ENCODE measurements at regions not wholly inside any gene's neighbourhood (a gene's known extent, or its start where the extent isn't known, plus 50 kb on each side); places are given as distances from the start of the nearest gene placed in this dataset.

- peaks cover 6% of the 10 kb centered on the region for H3K9me3 Mint-ChIP-seq (ENCODE audit: low read depth)
- H3K4me3 Mint-ChIP-seq: no peak overlapping the region
- H3K36me3 Mint-ChIP-seq: no peaks in the 10 kb centered on the region
- no peak for ATAC-seq
- no peak for DNase-seq
- H3K27ac Mint-ChIP-seq: no peak overlapping the region
- H3K27me3 Mint-ChIP-seq: no peaks in the 10 kb centered on the region
- H3K4me1 Mint-ChIP-seq: no peaks in the 10 kb centered on the region
- CTCF ChIA-PET: no interaction called here
Observed at GRCh38 chr6:51249798-51250197, 431.1 kb downstream of the TFAP2B start.

- H3K27me3 Mint-ChIP-seq: no peaks in the 10 kb centered on the region
Observed at GRCh38 chr6:51250317-51250716, 431.6 kb downstream of the TFAP2B start.

GRCh38 chr6:51257938-51258337 is 439.3 kb downstream of the TFAP2B start:
- no peaks in the 10 kb centered on the region for H3K36me3 Mint-ChIP-seq
- DNase-seq: no peak
- CTCF ChIA-PET: no interaction called here
- no peaks in the 10 kb centered on the region for H3K9me3 Mint-ChIP-seq (ENCODE audit: low read depth)
- H3K27me3 Mint-ChIP-seq: no peaks in the 10 kb centered on the region
- H3K4me3 Mint-ChIP-seq: no peak overlapping the region
- no peaks in the 10 kb centered on the region for H3K4me1 Mint-ChIP-seq
- no peak overlapping the region for H3K27ac Mint-ChIP-seq
- no peak for ATAC-seq

More at GRCh38 chr6:51250317-51250716, 431.6 kb downstream of the TFAP2B start:
- peaks cover 6% of the 10 kb centered on the region for H3K9me3 Mint-ChIP-seq (ENCODE audit: low read depth)
- H3K4me3 Mint-ChIP-seq: no peak overlapping the region
- H3K4me1 Mint-ChIP-seq: no peaks in the 10 kb centered on the region
- no peak overlapping the region for H3K27ac Mint-ChIP-seq
- H3K36me3 Mint-ChIP-seq: no peaks in the 10 kb centered on the region
- DNase-seq: no peak
- CTCF ChIA-PET: no interaction called here
- no peak for ATAC-seq

- Mint-ChIP-seq H3K27ac (no peak overlapping the region), H3K4me1 (no peaks in the 10 kb centered on the region), H3K9me3 (ENCODE audit: low read depth) (peaks cover 1% of the 10 kb centered on the region), H3K27me3 (no peaks in the 10 kb centered on the region), H3K36me3 (no peaks in the 10 kb centered on the region), H3K4me3 (no peak overlapping the region)
- ATAC-seq (no peak), DNase-seq (no peak)
- CTCF ChIA-PET: no interaction called here
Observed at GRCh38 chr6:51260003-51260402, 441.3 kb downstream of the TFAP2B start.

- Mint-ChIP-seq H3K27me3 (no peaks in the 10 kb centered on the region), H3K27ac (no peak overlapping the region), H3K4me1 (no peaks in the 10 kb centered on the region), H3K9me3 (ENCODE audit: low read depth) (peaks cover 1% of the 10 kb centered on the region), H3K36me3 (no peaks in the 10 kb centered on the region), H3K4me3 (no peak overlapping the region)
- ATAC-seq (no peak), DNase-seq (no peak)
- CTCF ChIA-PET: no interaction called here
Observed at GRCh38 chr6:51261691-51262090, 443.0 kb downstream of the TFAP2B start.

GRCh38 chr6:51265426-51265825 is 446.8 kb downstream of the TFAP2B start:
- no peaks in the 10 kb centered on the region for H3K4me1 Mint-ChIP-seq
- CTCF ChIA-PET: no interaction called here
- DNase-seq (no peak), ATAC-seq (no peak)
- H3K4me3 Mint-ChIP-seq: no peak overlapping the region
- H3K27me3 Mint-ChIP-seq: no peaks in the 10 kb centered on the region
- H3K36me3 Mint-ChIP-seq: no peaks in the 10 kb centered on the region
- peaks cover 1% of the 10 kb centered on the region for H3K9me3 Mint-ChIP-seq (ENCODE audit: low read depth)
- no peak overlapping the region for H3K27ac Mint-ChIP-seq

- no peaks in the 10 kb centered on the region for H3K27me3 Mint-ChIP-seq
- no peak overlapping the region for H3K27ac Mint-ChIP-seq
- ATAC-seq (no peak), DNase-seq (no peak)
- no peak overlapping the region for H3K4me3 Mint-ChIP-seq
- no peaks in the 10 kb centered on the region for H3K4me1 Mint-ChIP-seq
- peaks cover 1% of the 10 kb centered on the region for H3K9me3 Mint-ChIP-seq (ENCODE audit: low read depth)
- CTCF ChIA-PET: no interaction called here
- no peaks in the 10 kb centered on the region for H3K36me3 Mint-ChIP-seq
Observed at GRCh38 chr6:51266604-51267003, 447.9 kb downstream of the TFAP2B start.

- Mint-ChIP-seq H3K4me3 (no peak overlapping the region), H3K9me3 (ENCODE audit: low read depth) (peaks cover 1% of the 10 kb centered on the region), H3K27ac (no peak overlapping the region), H3K27me3 (no peaks in the 10 kb centered on the region), H3K36me3 (no peaks in the 10 kb centered on the region), H3K4me1 (no peaks in the 10 kb centered on the region)
- ATAC-seq (no peak), DNase-seq (no peak)
- CTCF ChIA-PET: no interaction called here
Observed at GRCh38 chr6:51268666-51269065, 450.0 kb downstream of the TFAP2B start.

- DNase-seq (no peak), ATAC-seq (no peak)
- Mint-ChIP-seq H3K36me3 (no peaks in the 10 kb centered on the region), H3K4me1 (no peaks in the 10 kb centered on the region), H3K9me3 (ENCODE audit: low read depth) (no peaks in the 10 kb centered on the region), H3K27me3 (no peaks in the 10 kb centered on the region), H3K27ac (no peak overlapping the region), H3K4me3 (no peak overlapping the region)
- CTCF ChIA-PET: no interaction called here
Observed at GRCh38 chr6:51269876-51270275, 451.2 kb downstream of the TFAP2B start.

- CTCF ChIA-PET: no interaction called here
- Mint-ChIP-seq H3K27ac (no peak overlapping the region), H3K36me3 (no peaks in the 10 kb centered on the region), H3K4me1 (no peaks in the 10 kb centered on the region), H3K4me3 (no peak overlapping the region), H3K27me3 (no peaks in the 10 kb centered on the region), H3K9me3 (ENCODE audit: low read depth) (no peaks in the 10 kb centered on the region)
- DNase-seq: no peak
- no peak for ATAC-seq
Observed at GRCh38 chr6:51271615-51272014, 452.9 kb downstream of the TFAP2B start.

- Mint-ChIP-seq H3K4me3 (no peak overlapping the region), H3K27ac (no peak overlapping the region), H3K9me3 (ENCODE audit: low read depth) (no peaks in the 10 kb centered on the region), H3K27me3 (no peaks in the 10 kb centered on the region), H3K36me3 (no peaks in the 10 kb centered on the region), H3K4me1 (no peaks in the 10 kb centered on the region)
- DNase-seq (no peak), ATAC-seq (no peak)
- CTCF ChIA-PET: no interaction called here
Observed at GRCh38 chr6:51273228-51273961, 454.7 kb downstream of the TFAP2B start.

GRCh38 chr6:51277474-51277873 is 458.8 kb downstream of the TFAP2B start:
- no peak for ATAC-seq
- Mint-ChIP-seq H3K27ac (no peak overlapping the region), H3K9me3 (ENCODE audit: low read depth) (no peaks in the 10 kb centered on the region), H3K27me3 (no peaks in the 10 kb centered on the region), H3K4me1 (no peaks in the 10 kb centered on the region), H3K36me3 (no peaks in the 10 kb centered on the region), H3K4me3 (no peak overlapping the region)
- CTCF ChIA-PET: no interaction called here
- no peak for DNase-seq

- CTCF ChIA-PET: no interaction called here
- Mint-ChIP-seq H3K9me3 (ENCODE audit: low read depth) (no peaks in the 10 kb centered on the region), H3K4me3 (no peak overlapping the region), H3K4me1 (no peaks in the 10 kb centered on the region), H3K36me3 (no peaks in the 10 kb centered on the region), H3K27me3 (no peaks in the 10 kb centered on the region), H3K27ac (no peak overlapping the region)
- no peak for DNase-seq
- ATAC-seq: no peak
Observed at GRCh38 chr6:51282026-51282425, 463.4 kb downstream of the TFAP2B start.

GRCh38 chr6:51283723-51284355 is 465.2 kb downstream of the TFAP2B start:
- peaks cover 3% of the 10 kb centered on the region for H3K9me3 Mint-ChIP-seq (ENCODE audit: low read depth)
- H3K36me3 Mint-ChIP-seq: no peaks in the 10 kb centered on the region
- no peak overlapping the region for H3K27ac Mint-ChIP-seq
- CTCF ChIA-PET: no interaction called here
- no peaks in the 10 kb centered on the region for H3K27me3 Mint-ChIP-seq
- no peak overlapping the region for H3K4me3 Mint-ChIP-seq
- ATAC-seq: no peak
- H3K4me1 Mint-ChIP-seq: no peaks in the 10 kb centered on the region
- DNase-seq: no peak

Measured in activated CD8-positive, alpha-beta memory T cell treated with anti-CD3 and anti-CD28 coated beads, Interleukin-2, amount 10 ng/mL, durations not matched to agents 7 days and 5 days (primary cell).